ENCODE measurements at regions not wholly inside any gene's neighbourhood (a gene's known extent, or its start where the extent isn't known, plus 50 kb on each side); places are given as distances from the start of the nearest gene placed in this dataset.

DNA sequence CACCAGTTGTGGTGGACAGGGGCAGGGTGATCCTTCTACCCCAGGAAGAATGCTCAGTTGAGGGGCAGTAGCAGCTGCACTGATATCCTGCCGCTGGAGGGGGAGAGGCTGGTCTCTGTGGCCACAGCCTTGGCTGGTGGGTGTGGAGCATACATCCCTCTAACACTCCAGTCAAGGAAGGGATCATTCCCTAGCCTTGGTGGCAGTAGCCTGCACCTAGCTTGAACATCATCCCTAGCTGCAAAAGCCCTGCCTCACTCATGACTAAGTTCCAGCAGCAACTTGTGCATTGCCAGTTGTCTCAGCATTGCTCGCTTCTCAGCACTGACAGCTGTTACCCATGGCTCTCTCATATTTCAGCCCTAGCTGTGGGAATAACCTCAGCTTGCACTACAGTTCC, 688.9 kb upstream of the POT1 start:
- H3K36me3 ChIP-seq (ENCODE audit: insufficient read depth, low read length) = no peaks in the 10 kb centered on the region
- no peak overlapping the region for H3K4me2 ChIP-seq (ENCODE audit: low read length)
- H3K4me1 ChIP-seq (ENCODE audit: insufficient read depth, low read length) = no peaks in the 10 kb centered on the region
- no peak overlapping the region for H2AFZ ChIP-seq (ENCODE audit: low read depth, low read length)
- H3K9me3 ChIP-seq (ENCODE audit: insufficient read depth, low read depth, low read length) = no peaks in the 10 kb centered on the region
- Mint-ChIP-seq H3K36me3 (ENCODE audit: low read depth, unreplicated experiment) (no peaks in the 10 kb centered on the region), H3K4me1 (ENCODE audit: low read depth, unreplicated experiment) (no peaks in the 10 kb centered on the region), H3K27me3 (ENCODE audit: low read depth, unreplicated experiment) (no peaks in the 10 kb centered on the region), H3K9me3 (ENCODE audit: unreplicated experiment) (peaks cover 5% of the 10 kb centered on the region), H3K27ac (ENCODE audit: unreplicated experiment) (no peak overlapping the region), H3K4me3 (ENCODE audit: unreplicated experiment) (no peak overlapping the region)
- no peak for DNase-seq (ENCODE audit: low read depth)
- no peak overlapping the region for H3K27ac ChIP-seq (ENCODE audit: low read depth, low read length)
- no peaks in the 10 kb centered on the region for H3K79me2 ChIP-seq (ENCODE audit: insufficient read depth, low read length)
- H4K20me1 ChIP-seq (ENCODE audit: insufficient read depth, low read length) = no peaks in the 10 kb centered on the region
- H3K4me3 ChIP-seq (ENCODE audit: insufficient read depth, low read depth, low read length) = no peak overlapping the region
- H3K27me3 ChIP-seq (ENCODE audit: insufficient read depth, low read length) = no peaks in the 10 kb centered on the region
- no peak for FAIRE-seq
- TF ChIP-seq EZH2 (IDR thresholded peaks at IDR 0.05; ENCODE audit: insufficient read depth, low read length) (no peak), CTCF (IDR thresholded peaks at IDR 0.05; ENCODE audit: insufficient read depth, low read depth, low read length) (no peak)
- no peak overlapping the region for H3K9ac ChIP-seq (ENCODE audit: low read length)

GRCh38 chr7:125611582-125611981, 682.0 kb upstream of the POT1 start:
- no peak overlapping the region for H3K27ac ChIP-seq (ENCODE audit: low read depth, low read length)
- no peaks in the 10 kb centered on the region for H3K36me3 ChIP-seq (ENCODE audit: insufficient read depth, low read length)
- no peak overlapping the region for H3K4me3 ChIP-seq (ENCODE audit: insufficient read depth, low read depth, low read length)
- no peaks in the 10 kb centered on the region for H3K4me1 ChIP-seq (ENCODE audit: insufficient read depth, low read length)
- Mint-ChIP-seq H3K27ac (ENCODE audit: unreplicated experiment) (no peak overlapping the region), H3K27me3 (ENCODE audit: low read depth, unreplicated experiment) (peaks cover 6% of the 10 kb centered on the region), H3K4me1 (ENCODE audit: low read depth, unreplicated experiment) (no peaks in the 10 kb centered on the region), H3K9me3 (ENCODE audit: unreplicated experiment) (peaks cover 2% of the 10 kb centered on the region), H3K36me3 (ENCODE audit: low read depth, unreplicated experiment) (no peaks in the 10 kb centered on the region), H3K4me3 (ENCODE audit: unreplicated experiment) (no peak overlapping the region)
- FAIRE-seq (no peak), DNase-seq (ENCODE audit: low read depth) (no peak)
- H3K9ac ChIP-seq (ENCODE audit: low read length) = no peak overlapping the region
- no peak overlapping the region for H2AFZ ChIP-seq (ENCODE audit: low read depth, low read length)
- no peak for TF ChIP-seq EZH2 (IDR thresholded peaks at IDR 0.05; ENCODE audit: insufficient read depth, low read length)
- no peak for TF ChIP-seq CTCF (IDR thresholded peaks at IDR 0.05; ENCODE audit: insufficient read depth, low read depth, low read length)
- H3K9me3 ChIP-seq (ENCODE audit: insufficient read depth, low read depth, low read length) = peaks cover 3% of the 10 kb centered on the region
- no peaks in the 10 kb centered on the region for H4K20me1 ChIP-seq (ENCODE audit: insufficient read depth, low read length)
- H3K27me3 ChIP-seq (ENCODE audit: insufficient read depth, low read length) = no peaks in the 10 kb centered on the region
- H3K4me2 ChIP-seq (ENCODE audit: low read length) = no peak overlapping the region
- no peaks in the 10 kb centered on the region for H3K79me2 ChIP-seq (ENCODE audit: insufficient read depth, low read length)

DNA sequence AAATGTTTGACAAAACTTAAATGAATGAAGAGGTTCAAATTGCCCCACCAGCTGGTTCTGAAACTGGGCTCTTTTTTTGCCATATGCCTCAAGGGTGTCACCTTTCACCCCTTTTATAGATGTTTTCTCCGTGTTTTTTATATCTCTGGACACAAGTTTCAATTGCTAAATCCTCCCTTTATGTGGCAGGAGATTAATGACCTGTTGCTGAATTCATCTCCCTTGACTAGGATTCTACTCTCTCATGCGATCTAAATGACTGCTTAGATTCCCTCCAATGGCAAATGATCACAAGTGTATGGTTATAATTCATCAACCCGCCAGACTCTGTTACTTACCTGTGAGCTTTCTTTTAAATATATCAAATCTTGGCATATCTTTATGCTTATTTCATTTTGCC, 677.0 kb upstream of the POT1 start:
- Mint-ChIP-seq H3K27ac (ENCODE audit: unreplicated experiment) (no peak overlapping the region), H3K4me3 (ENCODE audit: unreplicated experiment) (no peak overlapping the region), H3K4me1 (ENCODE audit: low read depth, unreplicated experiment) (peaks cover 8% of the 10 kb centered on the region), H3K9me3 (ENCODE audit: unreplicated experiment) (no peaks in the 10 kb centered on the region), H3K36me3 (ENCODE audit: low read depth, unreplicated experiment) (no peaks in the 10 kb centered on the region), H3K27me3 (ENCODE audit: low read depth, unreplicated experiment) (peaks cover 2% of the 10 kb centered on the region)
- Histone ChIP-seq H4K20me1 (ENCODE audit: insufficient read depth, low read length) (no peaks in the 10 kb centered on the region), H3K36me3 (ENCODE audit: insufficient read depth, low read length) (no peaks in the 10 kb centered on the region), H3K4me1 (ENCODE audit: insufficient read depth, low read length) (no peaks in the 10 kb centered on the region), H3K27ac (ENCODE audit: low read depth, low read length) (no peak overlapping the region), H3K27me3 (ENCODE audit: insufficient read depth, low read length) (no peaks in the 10 kb centered on the region), H3K79me2 (ENCODE audit: insufficient read depth, low read length) (no peaks in the 10 kb centered on the region), H3K9me3 (ENCODE audit: insufficient read depth, low read depth, low read length) (peaks cover 2% of the 10 kb centered on the region), H3K4me2 (ENCODE audit: low read length) (no peak overlapping the region), H3K9ac (ENCODE audit: low read length) (no peak overlapping the region), H2AFZ (ENCODE audit: low read depth, low read length) (no peak overlapping the region), H3K4me3 (ENCODE audit: insufficient read depth, low read depth, low read length) (no peak overlapping the region)
- TF ChIP-seq CTCF (IDR thresholded peaks at IDR 0.05; ENCODE audit: insufficient read depth, low read depth, low read length) (no peak), EZH2 (IDR thresholded peaks at IDR 0.05; ENCODE audit: insufficient read depth, low read length) (no peak)
- DNase-seq (ENCODE audit: low read depth) = no peak
- no peak for FAIRE-seq

Measured in astrocyte (in vitro differentiated cells and primary cell).